MG63 (cell line): ENCODE measurements at regions not wholly inside any gene's neighbourhood (a gene's known extent, or its start where the extent isn't known, plus 50 kb on each side); places are given as distances from the start of the nearest gene placed in this dataset.
A peak's percentile ranks its signal among the peaks of the same experiment; 100 is the strongest.

ENCODE experiments used
- DNase-seq: peaks from one replicate; pipeline ENCODE4 v3.0.0-alpha.2; 2020
- H3K27me3 ChIP-seq: fragments of 250-450 bp; sonication (Bioruptor Pico); 2 replicates; pipeline ENCODE4 v1.5.1; 2020; ENCODE audit warnings: mild to moderate bottlenecking, moderate library complexity
- H3K36me3 ChIP-seq: fragments of 250-450 bp; sonication (Bioruptor Pico); 2 replicates; pipeline ENCODE4 v1.5.1; 2020; ENCODE audit warnings: mild to moderate bottlenecking, moderate library complexity
- H3K4me3 ChIP-seq: fragments of 250-450 bp; sonication (Bioruptor Pico); 2 replicates; pipeline ENCODE4 v1.5.1; 2020; ENCODE audit warnings: mild to moderate bottlenecking, moderate library complexity
- H3K9me3 ChIP-seq: fragments of 250-450 bp; sonication (Bioruptor Pico); 2 replicates; pipeline ENCODE4 v1.5.1; 2020; ENCODE audit warnings: mild to moderate bottlenecking, moderate library complexity

- Histone ChIP-seq H3K9me3 (no peaks in the 10 kb centered on the region), H3K36me3 (no peaks in the 10 kb centered on the region), H3K27me3 (peaks cover 48% of the 10 kb centered on the region), H3K4me3 (no peak overlapping the region)
- DNase-seq: no peak
Observed at GRCh38 chr5:4954048-4954447, 186.1 kb upstream of the ADAMTS16 start.

DNA sequence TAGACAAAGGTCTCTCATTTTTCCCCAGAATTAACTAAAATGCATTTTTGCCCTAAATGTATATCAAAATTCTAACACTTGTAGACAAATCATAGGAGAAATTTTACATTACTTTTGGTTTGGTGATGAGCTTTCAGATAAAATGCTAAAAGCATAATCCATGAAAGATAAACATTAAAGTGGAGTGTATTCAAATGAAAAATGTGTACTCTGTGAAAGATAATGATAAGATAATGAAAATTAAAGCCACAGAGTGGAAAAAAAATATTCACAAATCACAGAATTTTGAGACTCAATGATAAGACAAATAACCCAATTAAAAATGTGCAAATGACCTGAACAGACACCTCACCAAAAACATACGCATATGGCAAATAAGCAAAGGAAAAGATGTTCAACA lies 176.9 kb upstream of the ADAMTS16 start:
- DNase-seq: no peak

GRCh38 chr5:4969351-4969750 lies 170.8 kb upstream of the ADAMTS16 start:
- Histone ChIP-seq H3K27me3 (no peaks in the 10 kb centered on the region; the same call in 1 of the 2 replicates), H3K36me3 (no peaks in the 10 kb centered on the region), H3K4me3 (no peak overlapping the region), H3K9me3 (no peaks in the 10 kb centered on the region)
- DNase-seq: no peak

More for the DNA sequence above, 176.9 kb upstream of the ADAMTS16 start:
- Histone ChIP-seq H3K4me3 (no peak overlapping the region), H3K9me3 (peaks cover 3% of the 10 kb centered on the region; the same call in 1 of the 2 replicates), H3K36me3 (no peaks in the 10 kb centered on the region), H3K27me3 (peaks cover 34% of the 10 kb centered on the region)

DNA sequence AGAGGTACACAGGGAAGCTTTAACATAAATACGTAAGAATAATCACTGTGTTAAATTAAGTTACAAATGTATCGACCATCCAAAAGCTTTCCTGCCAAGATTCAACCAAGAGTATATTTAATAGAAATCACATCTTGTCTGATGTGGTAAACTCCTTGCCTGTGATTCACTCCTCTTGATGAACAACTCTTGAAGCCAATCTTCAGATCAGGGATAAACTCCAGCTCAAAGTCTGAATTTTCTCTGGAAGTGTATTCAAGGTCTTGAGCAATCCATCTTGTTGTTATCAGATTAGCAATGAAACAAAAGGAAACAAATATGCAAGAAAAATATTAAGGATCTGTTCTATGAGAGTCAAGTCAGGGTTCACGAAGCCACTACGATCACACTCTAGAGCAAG lies 170.0 kb upstream of the ADAMTS16 start:
- Histone ChIP-seq H3K27me3 (no peaks in the 10 kb centered on the region; the same call in 1 of the 2 replicates), H3K4me3 (no peak overlapping the region), H3K36me3 (no peaks in the 10 kb centered on the region), H3K9me3 (no peaks in the 10 kb centered on the region)
- DNase-seq: no peak

GRCh38 chr5:4976902-4977301 lies 163.2 kb upstream of the ADAMTS16 start:
- Histone ChIP-seq H3K9me3 (peaks cover 4% of the 10 kb centered on the region; the same call in 1 of the 2 replicates), H3K4me3 (no peak overlapping the region), H3K36me3 (no peaks in the 10 kb centered on the region), H3K27me3 (no peaks in the 10 kb centered on the region)
- peak; percentile 69 for DNase-seq

- DNase-seq: peak; percentile 9
- H3K27me3 ChIP-seq: no peaks in the 10 kb centered on the region
- H3K9me3 ChIP-seq: peaks cover 4% of the 10 kb centered on the region; the same call in 1 of the 2 replicates
- H3K36me3 ChIP-seq: no peaks in the 10 kb centered on the region
- H3K4me3 ChIP-seq: no peak overlapping the region
Observed at GRCh38 chr5:4977416-4978110, 162.6 kb upstream of the ADAMTS16 start.

DNA sequence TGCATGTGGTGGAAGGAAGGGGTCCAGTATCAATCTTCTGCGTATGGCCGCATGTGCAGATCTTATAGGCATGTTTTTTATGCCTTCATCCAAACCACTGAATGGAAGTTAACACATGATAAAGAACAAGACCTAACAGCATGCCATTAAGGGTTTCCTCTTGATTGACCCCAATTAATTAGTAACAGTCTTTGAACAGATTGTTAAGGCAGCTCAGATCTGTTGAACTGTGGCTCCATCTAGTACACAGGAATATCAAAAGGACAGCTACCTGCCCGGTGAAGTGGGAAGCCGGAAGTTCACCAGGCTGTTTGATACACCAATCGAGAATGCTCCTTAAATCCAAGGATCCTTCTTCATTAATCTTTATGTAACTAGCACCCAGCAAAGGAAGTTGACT lies 159.9 kb upstream of the ADAMTS16 start:
- Histone ChIP-seq H3K36me3 (no peaks in the 10 kb centered on the region), H3K4me3 (no peak overlapping the region), H3K27me3 (peaks cover 12% of the 10 kb centered on the region), H3K9me3 (peaks cover 4% of the 10 kb centered on the region; the same call in 1 of the 2 replicates)
- no peak for DNase-seq

DNA sequence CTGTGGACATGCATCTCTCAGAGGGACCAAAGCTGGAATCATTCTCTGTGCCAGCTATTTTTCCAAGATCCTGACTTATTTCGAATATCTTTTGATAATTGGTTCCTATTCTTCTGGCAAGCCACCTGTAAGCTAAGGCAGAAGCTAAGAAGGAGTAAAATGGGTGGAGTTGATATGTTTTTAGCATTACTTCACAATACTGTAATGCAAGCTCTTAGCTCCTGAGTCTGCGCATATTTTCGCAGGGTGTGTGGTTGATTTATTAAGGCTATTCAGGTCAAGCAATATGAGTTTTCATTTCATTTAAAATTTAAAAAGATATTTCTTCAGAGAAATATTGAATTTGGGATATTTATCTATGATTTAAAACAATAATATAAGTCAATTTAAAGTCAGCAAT lies 158.5 kb upstream of the ADAMTS16 start:
- no peak for DNase-seq
- peaks cover 4% of the 10 kb centered on the region; the same call in 1 of the 2 replicates for H3K9me3 ChIP-seq
- H3K36me3 ChIP-seq: no peaks in the 10 kb centered on the region
- H3K27me3 ChIP-seq: peaks cover 14% of the 10 kb centered on the region
- H3K4me3 ChIP-seq: no peak overlapping the region

DNA sequence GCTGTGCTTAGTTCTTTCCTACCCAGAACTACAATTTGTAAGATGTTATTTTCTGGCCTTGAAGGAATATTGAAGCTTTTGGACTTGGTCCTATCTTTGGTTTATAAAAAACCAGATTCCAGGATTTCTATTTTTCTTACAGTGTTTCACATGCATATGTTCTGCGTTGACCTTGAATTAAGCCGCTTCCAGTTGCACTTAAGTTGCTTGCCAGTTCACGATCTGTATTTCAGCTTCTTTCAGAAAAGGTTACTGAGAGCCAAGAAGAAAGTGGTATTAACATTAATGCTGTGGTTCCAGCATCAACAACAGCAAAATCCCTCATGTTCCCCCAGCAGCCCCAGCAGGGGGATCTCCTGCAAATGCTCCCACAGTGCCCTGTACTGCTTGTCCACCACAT lies 156.4 kb upstream of the ADAMTS16 start:
- Histone ChIP-seq H3K4me3 (no peak overlapping the region), H3K9me3 (peaks cover 1% of the 10 kb centered on the region; the same call in 1 of the 2 replicates), H3K27me3 (peaks cover 14% of the 10 kb centered on the region), H3K36me3 (no peaks in the 10 kb centered on the region)
- no peak for DNase-seq

DNA sequence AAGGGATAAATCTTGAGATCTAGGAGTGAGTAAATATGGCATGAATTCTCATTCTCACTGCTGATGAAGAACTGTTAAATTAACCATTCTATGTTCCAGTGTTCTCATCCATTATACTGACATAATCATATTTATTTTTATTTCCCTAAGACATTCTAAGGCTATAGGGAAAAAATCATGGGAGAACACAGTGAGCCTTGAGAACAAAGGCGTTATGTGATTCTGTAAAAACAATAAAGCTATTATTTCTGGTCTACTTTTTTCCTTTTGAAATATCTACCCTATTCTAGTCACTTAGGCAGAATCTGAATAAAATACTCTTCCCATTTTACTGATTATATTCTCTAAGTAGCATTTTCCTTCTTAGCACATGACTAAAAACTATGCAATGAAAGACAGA lies 155.7 kb upstream of the ADAMTS16 start:
- no peak for DNase-seq
- Histone ChIP-seq H3K4me3 (no peak overlapping the region), H3K36me3 (no peaks in the 10 kb centered on the region), H3K9me3 (no peaks in the 10 kb centered on the region), H3K27me3 (peaks cover 14% of the 10 kb centered on the region)

- Histone ChIP-seq H3K4me3 (no peak overlapping the region), H3K27me3 (peaks cover 14% of the 10 kb centered on the region), H3K36me3 (no peaks in the 10 kb centered on the region), H3K9me3 (no peaks in the 10 kb centered on the region)
- no peak for DNase-seq
Observed at GRCh38 chr5:4987431-4987830, 152.7 kb upstream of the ADAMTS16 start.

GRCh38 chr5:4989118-4989517 lies 151.0 kb upstream of the ADAMTS16 start:
- Histone ChIP-seq H3K27me3 (peaks cover 9% of the 10 kb centered on the region; the same call in 1 of the 2 replicates), H3K36me3 (no peaks in the 10 kb centered on the region)

DNA sequence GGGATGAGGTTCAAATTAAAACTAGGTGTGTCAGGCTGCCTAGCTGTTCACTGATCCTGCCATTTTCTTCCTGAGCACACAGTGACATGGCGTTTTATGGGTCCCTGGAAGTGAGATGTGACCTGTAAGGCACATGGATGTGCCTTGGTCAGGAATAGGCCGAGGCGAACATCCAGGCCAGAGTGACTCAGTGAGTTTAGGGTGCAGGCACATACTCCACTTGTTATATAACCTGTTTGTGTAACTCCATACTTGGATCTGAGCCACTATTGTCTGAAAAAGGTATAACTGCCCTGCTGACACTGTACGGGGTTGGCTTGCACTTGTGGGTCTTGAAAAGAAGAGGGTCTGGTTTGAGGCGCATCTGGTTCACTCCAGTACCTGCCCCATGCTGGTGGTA lies 150.1 kb upstream of the ADAMTS16 start:
- no peak for DNase-seq
- Histone ChIP-seq H3K4me3 (no peak overlapping the region), H3K9me3 (no peaks in the 10 kb centered on the region), H3K36me3 (no peaks in the 10 kb centered on the region), H3K27me3 (peaks cover 6% of the 10 kb centered on the region)

More at GRCh38 chr5:4989118-4989517, 151.0 kb upstream of the ADAMTS16 start:
- Histone ChIP-seq H3K9me3 (no peaks in the 10 kb centered on the region), H3K4me3 (no peak overlapping the region)
- DNase-seq: no peak

- H3K4me3 ChIP-seq: no peak overlapping the region
- H3K9me3 ChIP-seq: no peaks in the 10 kb centered on the region
- no peak for DNase-seq
- H3K27me3 ChIP-seq: peaks cover 3% of the 10 kb centered on the region; the same call in 1 of the 2 replicates
- no peaks in the 10 kb centered on the region for H3K36me3 ChIP-seq
Observed at GRCh38 chr5:4990462-4990861, 149.7 kb upstream of the ADAMTS16 start.

- Histone ChIP-seq H3K4me3 (no peak overlapping the region), H3K9me3 (no peaks in the 10 kb centered on the region)
Observed at GRCh38 chr5:4991925-4992324, 148.2 kb upstream of the ADAMTS16 start.

DNA sequence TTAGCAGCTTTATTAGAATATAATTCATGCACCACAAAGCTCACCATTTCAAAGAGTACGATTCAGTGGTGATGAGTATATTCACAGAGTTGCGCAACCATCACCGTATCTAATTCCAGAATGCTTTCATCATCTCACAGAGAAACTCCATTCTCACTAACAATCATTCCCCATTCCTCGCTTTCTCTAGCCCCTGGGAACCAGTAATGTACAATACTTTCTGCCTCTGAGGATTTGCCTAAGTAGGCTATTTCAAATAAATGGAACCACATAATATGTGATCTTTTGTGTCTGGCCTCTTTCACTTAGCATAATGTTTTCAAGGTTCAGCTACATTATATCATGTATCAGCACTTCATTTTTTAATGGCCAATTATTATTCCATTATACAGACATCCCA lies 145.1 kb upstream of the ADAMTS16 start:
- peaks cover 3% of the 10 kb centered on the region; the same call in 1 of the 2 replicates for H3K27me3 ChIP-seq
- H3K9me3 ChIP-seq: no peaks in the 10 kb centered on the region; the same call in 1 of the 2 replicates
- no peak for DNase-seq
- H3K36me3 ChIP-seq: no peaks in the 10 kb centered on the region
- no peak overlapping the region for H3K4me3 ChIP-seq

More at GRCh38 chr5:4991925-4992324, 148.2 kb upstream of the ADAMTS16 start:
- DNase-seq: no peak
- no peaks in the 10 kb centered on the region for H3K36me3 ChIP-seq
- peaks cover 3% of the 10 kb centered on the region; the same call in 1 of the 2 replicates for H3K27me3 ChIP-seq

DNA sequence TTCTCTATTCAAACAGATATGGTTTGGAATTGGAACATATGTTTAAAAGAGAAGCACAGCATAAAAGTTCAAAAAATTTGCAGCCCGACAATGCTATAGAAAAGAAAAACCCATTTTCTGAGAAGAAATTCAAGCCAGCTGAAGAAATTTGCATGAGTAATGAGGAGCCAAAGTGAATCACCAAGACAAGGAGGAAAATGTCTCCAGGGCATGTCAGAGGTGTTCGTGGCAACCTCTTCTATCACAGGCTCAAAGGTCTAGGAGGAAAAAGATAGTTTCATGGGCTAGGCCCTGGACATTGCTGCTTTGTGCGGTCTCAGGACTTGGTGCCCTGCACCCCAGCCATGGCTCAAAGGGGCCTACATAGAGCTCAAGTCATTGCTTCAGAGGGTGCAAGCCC lies 134.8 kb upstream of the ADAMTS16 start:
- Histone ChIP-seq H3K36me3 (no peaks in the 10 kb centered on the region), H3K27me3 (peaks cover 4% of the 10 kb centered on the region; the same call in 1 of the 2 replicates), H3K9me3 (no peaks in the 10 kb centered on the region), H3K4me3 (no peak overlapping the region)
- DNase-seq: no peak

DNA sequence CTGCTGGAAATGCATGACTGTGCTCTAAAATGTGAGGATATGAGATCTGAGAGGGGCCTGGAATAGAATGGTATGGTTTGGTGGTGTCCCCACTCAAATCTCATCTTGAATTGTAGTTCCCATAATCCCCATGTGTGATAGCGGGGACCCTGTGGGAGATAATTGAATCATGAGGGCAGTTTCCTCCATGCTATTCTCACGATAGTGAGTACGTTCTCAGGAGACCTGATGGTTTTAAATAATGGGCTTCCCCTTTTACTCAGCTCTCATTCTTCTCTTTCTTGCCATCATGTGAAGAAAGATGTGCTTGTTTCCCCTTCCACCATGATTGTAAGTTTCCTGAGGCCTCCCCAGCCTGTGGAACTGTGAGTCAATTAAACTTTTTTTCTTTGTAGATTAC lies 133.6 kb upstream of the ADAMTS16 start:
- Histone ChIP-seq H3K36me3 (no peaks in the 10 kb centered on the region), H3K9me3 (no peaks in the 10 kb centered on the region), H3K4me3 (no peak overlapping the region), H3K27me3 (peaks cover 4% of the 10 kb centered on the region; the same call in 1 of the 2 replicates)
- DNase-seq: no peak
